Stimulated activated naive B cell treated with anti-CD40 and anti-IgM and Interleukin-4, amounts not matched to agents 10 μg/mL and 1 μg/mL and 100 μg/mL, for 72 hours (primary cell): ENCODE measurements at regions not wholly inside any gene's neighbourhood (a gene's known extent, or its start where the extent isn't known, plus 50 kb on each side); places are given as distances from the start of the nearest gene placed in this dataset.
"Not testable (repeated sequence)": the region's sequence is repeated elsewhere in the genome, so short reads cannot be mapped to it uniquely, and the experiment has no call there.

Experiments
- ATAC-seq, 2 donors: fragments of 150-1000 bp; cut with Tn5 transposase; replicated peaks; 2 replicates each; pipeline ENCODE4 v1.10.0; 2021; ENCODE audit warnings: moderate library complexity in 1 of 2
- DNase-seq: peaks from one replicate; pipeline ENCODE4 v3.0.0; 2021
- H3K27ac Mint-ChIP-seq: one replicate; pipeline ENCODE4 v1.8.0; 2022; ENCODE audit warnings: mild to moderate bottlenecking, mixed read lengths
- H3K27me3 Mint-ChIP-seq, 2 donors: one replicate each; pipeline ENCODE4 v1.8.0; 2022; ENCODE audit warnings: mixed read lengths in 2 of 2
- H3K36me3 Mint-ChIP-seq, 2 donors: one replicate each; pipeline ENCODE4 v1.8.0; 2022; ENCODE audit warnings: mixed read lengths in 2 of 2, mild to moderate bottlenecking in 1 of 2
- H3K4me1 Mint-ChIP-seq, 2 donors: one replicate each; pipeline ENCODE4 v1.8.0; 2022; ENCODE audit warnings: mixed read lengths in 2 of 2, mild to moderate bottlenecking in 1 of 2
- H3K4me3 Mint-ChIP-seq, 2 donors: one replicate each; pipeline ENCODE4 v1.8.0; 2022; ENCODE audit warnings: mild to moderate bottlenecking in 2 of 2, mixed read lengths in 2 of 2, moderate library complexity in 1 of 2
- H3K9me3 Mint-ChIP-seq, 2 donors: one replicate each; pipeline ENCODE4 v1.8.0; 2022; ENCODE audit warnings: mixed read lengths in 2 of 2, mild to moderate bottlenecking in 1 of 2

- Mint-ChIP-seq H3K27ac (peak overlapping the region; percentile 65), H3K4me1 (peaks cover 0 to 3% of the 10 kb centered on the region in 2 donors), H3K9me3 (no peaks in the 10 kb centered on the region), H3K27me3 (peaks cover 57 to 66% of the 10 kb centered on the region in 2 donors), H3K4me3 (no peak overlapping the region), H3K36me3 (peaks cover 0 to 4% of the 10 kb centered on the region in 2 donors)
- no peak for ATAC-seq
- DNase-seq = no peak
These were observed 63.8 kb downstream of the TNFAIP2 start for GRCh38 chr14:103186909-103187586.

- Mint-ChIP-seq H3K4me1 (peaks cover 0 to 3% of the 10 kb centered on the region in 2 donors), H3K36me3 (peaks cover 0 to 4% of the 10 kb centered on the region in 2 donors), H3K27ac (no peak overlapping the region), H3K4me3 (no peak overlapping the region), H3K27me3 (peaks cover 51 to 72% of the 10 kb centered on the region in 2 donors), H3K9me3 (peaks cover 0 to 5% of the 10 kb centered on the region in 2 donors)
- ATAC-seq = no peak
- DNase-seq = no peak
These were observed 64.7 kb downstream of the TNFAIP2 start for GRCh38 chr14:103187911-103188310.

GRCh38 chr14:103188810-103189480, 65.7 kb downstream of the TNFAIP2 start:
- no peak for DNase-seq
- H3K9me3 Mint-ChIP-seq = peaks cover 0 to 5% of the 10 kb centered on the region in 2 donors
- H3K4me3 Mint-ChIP-seq = peak overlapping the region in 1 of 2 donors; percentile 14

GRCh38 chr14:103189481-103190470, 66.5 kb downstream of the TNFAIP2 start:
- Mint-ChIP-seq H3K36me3 (peaks cover 0 to 4% of the 10 kb centered on the region in 2 donors), H3K4me3 (peak overlapping the region; percentile 14 to 51), H3K27me3 (peaks cover 48 to 63% of the 10 kb centered on the region in 2 donors), H3K4me1 (peaks cover 0 to 3% of the 10 kb centered on the region in 2 donors), H3K9me3 (peaks cover 0 to 5% of the 10 kb centered on the region in 2 donors), H3K27ac (no peak overlapping the region)
- DNase-seq (no peak), ATAC-seq (no peak)

More at GRCh38 chr14:103188810-103189480, 65.7 kb downstream of the TNFAIP2 start:
- Mint-ChIP-seq H3K27ac (no peak overlapping the region), H3K36me3 (peaks cover 0 to 4% of the 10 kb centered on the region in 2 donors), H3K27me3 (peaks cover 49 to 67% of the 10 kb centered on the region in 2 donors), H3K4me1 (peaks cover 0 to 3% of the 10 kb centered on the region in 2 donors)
- ATAC-seq = peak in 1 of 2 donors; percentile 25

GRCh38 chr14:103190741-103191140, 67.5 kb downstream of the TNFAIP2 start:
- peaks cover 0 to 5% of the 10 kb centered on the region in 2 donors for H3K9me3 Mint-ChIP-seq
- no peak overlapping the region for H3K27ac Mint-ChIP-seq
- peaks cover 0 to 4% of the 10 kb centered on the region in 2 donors for H3K36me3 Mint-ChIP-seq
- no peak for ATAC-seq
- peaks cover 0 to 3% of the 10 kb centered on the region in 2 donors for H3K4me1 Mint-ChIP-seq
- DNase-seq = no peak
- no peak overlapping the region for H3K4me3 Mint-ChIP-seq
- H3K27me3 Mint-ChIP-seq = peaks cover 49 to 59% of the 10 kb centered on the region in 2 donors

- Mint-ChIP-seq H3K4me1 (peaks cover 0 to 3% of the 10 kb centered on the region in 2 donors), H3K4me3 (no peak overlapping the region), H3K9me3 (peaks cover 0 to 5% of the 10 kb centered on the region in 2 donors), H3K27me3 (peaks cover 44 to 64% of the 10 kb centered on the region in 2 donors), H3K27ac (no peak overlapping the region), H3K36me3 (peaks cover 0 to 4% of the 10 kb centered on the region in 2 donors)
- DNase-seq (no peak), ATAC-seq (no peak)
These were observed 68.6 kb downstream of the TNFAIP2 start for GRCh38 chr14:103191844-103192243.

- ATAC-seq (no peak), DNase-seq (no peak)
- no peak overlapping the region for H3K4me3 Mint-ChIP-seq
- H3K27me3 Mint-ChIP-seq = peaks cover 39 to 60% of the 10 kb centered on the region in 2 donors
- no peak overlapping the region for H3K27ac Mint-ChIP-seq
- peaks cover 0 to 3% of the 10 kb centered on the region in 2 donors for H3K4me1 Mint-ChIP-seq
- H3K9me3 Mint-ChIP-seq = peaks cover 0 to 5% of the 10 kb centered on the region in 2 donors
- H3K36me3 Mint-ChIP-seq = peaks cover 0 to 4% of the 10 kb centered on the region in 2 donors
These were observed 69.1 kb downstream of the TNFAIP2 start for GRCh38 chr14:103192246-103192840.

GRCh38 chr14:103192861-103193260, 69.6 kb downstream of the TNFAIP2 start:
- H3K36me3 Mint-ChIP-seq, H3K9me3 Mint-ChIP-seq, H3K4me1 Mint-ChIP-seq, DNase-seq, H3K4me3 Mint-ChIP-seq, ATAC-seq, H3K27ac Mint-ChIP-seq: not testable (repeated sequence)
- peaks cover 39 to 60% of the 10 kb centered on the region in 2 donors for H3K27me3 Mint-ChIP-seq

- not testable (repeated sequence) for H3K9me3 Mint-ChIP-seq, DNase-seq, H3K36me3 Mint-ChIP-seq, H3K27ac Mint-ChIP-seq, H3K4me1 Mint-ChIP-seq, H3K4me3 Mint-ChIP-seq, ATAC-seq
- peaks cover 39 to 54% of the 10 kb centered on the region in 2 donors for H3K27me3 Mint-ChIP-seq
These were observed 70.2 kb downstream of the TNFAIP2 start for GRCh38 chr14:103193491-103193890.

GRCh38 chr14:103194256-103195045, 71.2 kb downstream of the TNFAIP2 start:
- peaks cover 0 to 4% of the 10 kb centered on the region in 2 donors for H3K36me3 Mint-ChIP-seq
- H3K27me3 Mint-ChIP-seq = peaks cover 41 to 51% of the 10 kb centered on the region in 2 donors
- no peak overlapping the region for H3K4me3 Mint-ChIP-seq
- peaks cover 0 to 1% of the 10 kb centered on the region in 2 donors for H3K4me1 Mint-ChIP-seq
- ATAC-seq (no peak), DNase-seq (no peak)
- no peak overlapping the region for H3K27ac Mint-ChIP-seq
- peaks cover 0 to 5% of the 10 kb centered on the region in 2 donors for H3K9me3 Mint-ChIP-seq

GRCh38 chr14:103195828-103196615, 72.8 kb downstream of the TNFAIP2 start:
- no peak overlapping the region for H3K4me3 Mint-ChIP-seq
- H3K9me3 Mint-ChIP-seq = peaks cover under 1 to 7% of the 10 kb centered on the region in 2 donors
- H3K27me3 Mint-ChIP-seq = peaks cover 28 to 35% of the 10 kb centered on the region in 2 donors
- H3K27ac Mint-ChIP-seq = no peak overlapping the region
- no peaks in the 10 kb centered on the region for H3K4me1 Mint-ChIP-seq
- ATAC-seq (no peak), DNase-seq (no peak)
- no peaks in the 10 kb centered on the region for H3K36me3 Mint-ChIP-seq

- H3K27ac Mint-ChIP-seq = no peak overlapping the region
- no peaks in the 10 kb centered on the region for H3K36me3 Mint-ChIP-seq
- H3K27me3 Mint-ChIP-seq = peaks cover 29 to 32% of the 10 kb centered on the region in 2 donors
- H3K4me3 Mint-ChIP-seq = no peak overlapping the region
- peaks cover 6 to 10% of the 10 kb centered on the region in 2 donors for H3K9me3 Mint-ChIP-seq
- no peak for DNase-seq
- no peak for ATAC-seq
- H3K4me1 Mint-ChIP-seq = no peaks in the 10 kb centered on the region
These were observed 73.5 kb downstream of the TNFAIP2 start for GRCh38 chr14:103196716-103197115.
